ENCODE measurements at regions not wholly inside any gene's neighbourhood (a gene's known extent, or its start where the extent isn't known, plus 50 kb on each side); places are given as distances from the start of the nearest gene placed in this dataset.

GRCh38 chr10:121416071-121416470 lies 182.2 kb downstream of the FGFR2 start:
- no peak for TF ChIP-seq CTCF (IDR thresholded peaks at IDR 0.05 in 4 of 5, conservative IDR thresholded peaks at IDR 0.05 in 1 of 5)
- no peak for TF ChIP-seq POLR2A (IDR thresholded peaks at IDR 0.05)
- H3K4me1 ChIP-seq = no peaks in the 10 kb centered on the region
- H3K27me3 ChIP-seq = no peaks in the 10 kb centered on the region
- H3K9me3 ChIP-seq = no peaks in the 10 kb centered on the region
- no peak overlapping the region for H3K4me3 ChIP-seq
- H3K27ac ChIP-seq = no peak overlapping the region
- DNase-seq (no peak), ATAC-seq (no peak)
- no peaks in the 10 kb centered on the region for H3K36me3 ChIP-seq
- intact Hi-C loops (cut with DNase I; ENCODE audit: low total_unique reads) (no loop called here), in situ Hi-C loops (cut with MboI; ENCODE audit: low sequenced_read_pairs in 4 of 4) (no loop called here)

GRCh38 chr10:121417298-121417697 lies 180.9 kb downstream of the FGFR2 start:
- no peak for DNase-seq
- Histone ChIP-seq H3K4me1 (no peaks in the 10 kb centered on the region), H3K36me3 (no peaks in the 10 kb centered on the region), H3K27me3 (no peaks in the 10 kb centered on the region), H3K4me3 (no peak overlapping the region), H3K27ac (no peak overlapping the region), H3K9me3 (no peaks in the 10 kb centered on the region)
- TF ChIP-seq CTCF (IDR thresholded peaks at IDR 0.05 in 4 of 5, conservative IDR thresholded peaks at IDR 0.05 in 1 of 5) (no peak), POLR2A (IDR thresholded peaks at IDR 0.05) (no peak)
- intact Hi-C loops (cut with DNase I; ENCODE audit: low total_unique reads) = no loop called here
- in situ Hi-C loops (cut with MboI; ENCODE audit: low sequenced_read_pairs in 4 of 4) = no loop called here
- ATAC-seq = no peak

GRCh38 chr10:121418126-121418777 lies 180.0 kb downstream of the FGFR2 start:
- in situ Hi-C loops (cut with MboI; ENCODE audit: low sequenced_read_pairs in 4 of 4) (no loop called here), intact Hi-C loops (cut with DNase I; ENCODE audit: low total_unique reads) (no loop called here)
- no peak for DNase-seq
- Histone ChIP-seq H3K36me3 (no peaks in the 10 kb centered on the region), H3K4me3 (no peak overlapping the region), H3K27ac (no peak overlapping the region), H3K4me1 (no peaks in the 10 kb centered on the region), H3K27me3 (no peaks in the 10 kb centered on the region), H3K9me3 (no peaks in the 10 kb centered on the region)
- no peak for TF ChIP-seq POLR2A (IDR thresholded peaks at IDR 0.05)
- TF ChIP-seq CTCF (IDR thresholded peaks at IDR 0.05 in 4 of 5, conservative IDR thresholded peaks at IDR 0.05 in 1 of 5) = no peak
- ATAC-seq = no peak

- Histone ChIP-seq H3K36me3 (no peaks in the 10 kb centered on the region), H3K4me1 (no peaks in the 10 kb centered on the region), H3K4me3 (no peak overlapping the region), H3K9me3 (no peaks in the 10 kb centered on the region), H3K27ac (no peak overlapping the region), H3K27me3 (no peaks in the 10 kb centered on the region)
- no peak for DNase-seq
- no peak for ATAC-seq
- TF ChIP-seq CTCF (IDR thresholded peaks at IDR 0.05 in 4 of 5, conservative IDR thresholded peaks at IDR 0.05 in 1 of 5) (no peak), POLR2A (IDR thresholded peaks at IDR 0.05) (no peak)
- in situ Hi-C loops (cut with MboI; ENCODE audit: low sequenced_read_pairs in 4 of 4) = no loop called here
- intact Hi-C loops (cut with DNase I; ENCODE audit: low total_unique reads) = no loop called here
Measured at GRCh38 chr10:121420006-121420405, 178.2 kb downstream of the FGFR2 start.

GRCh38 chr10:121422096-121422495 lies 176.1 kb downstream of the FGFR2 start:
- intact Hi-C loops (cut with DNase I; ENCODE audit: low total_unique reads) (no loop called here), in situ Hi-C loops (cut with MboI; ENCODE audit: low sequenced_read_pairs in 4 of 4) (no loop called here)
- Histone ChIP-seq H3K4me3 (no peak overlapping the region), H3K27me3 (no peaks in the 10 kb centered on the region), H3K27ac (no peak overlapping the region), H3K4me1 (no peaks in the 10 kb centered on the region), H3K36me3 (no peaks in the 10 kb centered on the region), H3K9me3 (no peaks in the 10 kb centered on the region)
- DNase-seq = no peak
- no peak for ATAC-seq
- TF ChIP-seq CTCF (IDR thresholded peaks at IDR 0.05 in 4 of 5, conservative IDR thresholded peaks at IDR 0.05 in 1 of 5) = no peak
- no peak for TF ChIP-seq POLR2A (IDR thresholded peaks at IDR 0.05)

Measured in gastrocnemius medialis (tissue), 4 donors.